GM18951 (cell line): ENCODE measurements at regions not wholly inside any gene's neighbourhood (a gene's known extent, or its start where the extent isn't known, plus 50 kb on each side); places are given as distances from the start of the nearest gene placed in this dataset.

ENCODE experiments used
- POLR2A ChIP-seq: IDR thresholded peaks from 4 replicates; pipeline ENCODE4 v1.6.1; 2011; ENCODE audit warnings: mild to moderate bottlenecking; ENCODE audit not compliant: insufficient read length, insufficient read depth; ENCODE audit errors: extremely low read depth
- in situ Hi-C: fragments of 300-500 bp; cut with MboI; formaldehyde crosslinking; loops from one replicate; pipeline ENCODE4 v1.12.0; 2022; ENCODE audit warnings: low sequenced_read_pairs, mixed read lengths, inconsistent platforms; ENCODE audit not compliant: unreplicated experiment

- no peak for TF ChIP-seq POLR2A
- in situ Hi-C loops = no loop called here
Observed at GRCh38 chr3:159163656-159164055, 361.8 kb downstream of the MFSD1 start.

GRCh38 chr3:159165961-159166360, 364.1 kb downstream of the MFSD1 start:
- no peak for TF ChIP-seq POLR2A
- in situ Hi-C loops = no loop called here

GRCh38 chr3:159166899-159167586, 365.2 kb downstream of the MFSD1 start:
- in situ Hi-C loops = no loop called here
- no peak for TF ChIP-seq POLR2A

DNA sequence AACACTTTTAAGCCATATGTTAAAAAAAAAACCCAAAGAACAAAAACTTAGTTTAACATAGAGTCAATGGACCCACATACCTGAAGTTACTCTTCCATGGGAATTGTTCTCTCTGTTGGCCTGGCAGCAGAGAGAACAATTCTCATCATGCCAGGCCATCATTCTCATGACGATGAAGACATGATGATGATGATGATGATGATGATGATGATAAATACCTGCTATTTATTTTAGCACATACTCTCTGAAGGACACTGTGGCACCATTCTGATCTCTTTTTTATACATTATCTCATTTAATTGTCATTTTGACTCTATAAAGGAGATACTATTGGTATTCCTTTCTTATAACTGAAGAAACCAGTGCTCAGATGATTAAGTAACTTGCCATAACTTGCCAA, 366.9 kb downstream of the MFSD1 start:
- TF ChIP-seq POLR2A = no peak
- in situ Hi-C loops = no loop called here

GRCh38 chr3:159169828-159170227, 368.0 kb downstream of the MFSD1 start:
- in situ Hi-C loops = no loop called here

DNA sequence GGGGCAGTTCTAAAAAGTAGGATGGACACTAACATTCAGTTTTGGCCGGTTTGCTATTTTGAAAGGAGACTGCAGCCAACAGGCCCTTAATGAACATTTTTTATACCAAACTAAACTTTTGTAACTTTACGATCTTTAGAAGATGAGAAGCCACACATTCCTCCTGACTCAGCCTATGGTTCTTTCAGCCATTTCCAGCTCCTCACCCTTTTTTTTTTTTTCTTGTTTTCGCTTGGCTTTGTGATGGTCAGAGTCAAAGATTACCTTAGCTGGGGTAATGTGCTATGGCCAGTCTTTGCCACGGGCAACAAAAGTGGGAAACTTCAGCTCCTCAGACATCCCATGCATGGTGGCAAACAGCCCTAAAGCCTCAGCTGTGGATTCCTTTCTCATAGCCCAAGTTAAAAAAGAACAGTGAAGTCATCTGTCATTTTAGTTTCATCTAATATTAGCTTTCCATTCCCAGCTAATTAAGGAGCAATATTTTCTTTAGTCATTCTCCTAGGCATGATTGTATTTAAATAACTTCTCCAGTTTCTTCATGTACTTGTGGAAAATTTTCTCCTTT, 368.7 kb downstream of the MFSD1 start:
- in situ Hi-C loops = no loop called here
- TF ChIP-seq POLR2A = no peak

More at GRCh38 chr3:159169828-159170227, 368.0 kb downstream of the MFSD1 start:
- TF ChIP-seq POLR2A = no peak

DNA sequence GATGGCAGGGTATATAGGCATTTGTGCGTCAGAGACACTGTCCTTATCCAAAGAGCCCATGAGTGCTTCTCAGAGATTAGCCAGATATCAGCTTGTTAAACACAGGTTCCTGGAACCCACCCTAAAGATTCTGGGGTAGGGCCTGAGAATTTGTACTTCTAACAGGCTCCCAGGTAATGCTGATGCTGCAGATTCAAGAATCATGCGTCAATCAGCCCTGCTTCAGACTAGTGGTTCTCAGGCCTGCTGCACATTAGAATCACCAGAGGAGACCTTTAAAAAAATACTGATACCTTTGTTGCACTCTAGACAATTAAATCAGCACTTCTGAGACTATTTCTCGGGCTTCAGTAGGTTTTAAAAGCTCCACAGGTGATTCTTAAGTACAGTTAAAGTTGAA, 369.5 kb downstream of the MFSD1 start:
- in situ Hi-C loops = no loop called here
- TF ChIP-seq POLR2A = no peak

DNA sequence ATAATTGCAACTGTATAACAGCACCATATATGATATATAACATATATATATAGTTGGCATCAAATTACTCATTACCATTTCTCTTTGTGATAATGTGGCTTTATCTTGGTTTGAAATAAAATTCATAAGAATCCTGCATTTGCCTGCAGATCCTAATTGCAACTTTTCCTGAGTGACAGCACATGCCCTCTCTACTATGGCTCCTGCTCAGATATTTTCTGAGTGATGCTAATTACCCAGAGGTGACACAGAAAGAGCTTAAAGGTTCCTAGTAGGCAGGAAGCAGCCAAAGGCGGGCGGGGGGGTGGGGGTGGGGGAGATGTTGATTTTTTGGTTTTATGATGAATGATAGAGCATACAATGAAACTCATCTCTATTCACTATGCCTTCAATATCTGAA, 370.6 kb downstream of the MFSD1 start:
- TF ChIP-seq POLR2A = no peak
- in situ Hi-C loops = no loop called here

DNA sequence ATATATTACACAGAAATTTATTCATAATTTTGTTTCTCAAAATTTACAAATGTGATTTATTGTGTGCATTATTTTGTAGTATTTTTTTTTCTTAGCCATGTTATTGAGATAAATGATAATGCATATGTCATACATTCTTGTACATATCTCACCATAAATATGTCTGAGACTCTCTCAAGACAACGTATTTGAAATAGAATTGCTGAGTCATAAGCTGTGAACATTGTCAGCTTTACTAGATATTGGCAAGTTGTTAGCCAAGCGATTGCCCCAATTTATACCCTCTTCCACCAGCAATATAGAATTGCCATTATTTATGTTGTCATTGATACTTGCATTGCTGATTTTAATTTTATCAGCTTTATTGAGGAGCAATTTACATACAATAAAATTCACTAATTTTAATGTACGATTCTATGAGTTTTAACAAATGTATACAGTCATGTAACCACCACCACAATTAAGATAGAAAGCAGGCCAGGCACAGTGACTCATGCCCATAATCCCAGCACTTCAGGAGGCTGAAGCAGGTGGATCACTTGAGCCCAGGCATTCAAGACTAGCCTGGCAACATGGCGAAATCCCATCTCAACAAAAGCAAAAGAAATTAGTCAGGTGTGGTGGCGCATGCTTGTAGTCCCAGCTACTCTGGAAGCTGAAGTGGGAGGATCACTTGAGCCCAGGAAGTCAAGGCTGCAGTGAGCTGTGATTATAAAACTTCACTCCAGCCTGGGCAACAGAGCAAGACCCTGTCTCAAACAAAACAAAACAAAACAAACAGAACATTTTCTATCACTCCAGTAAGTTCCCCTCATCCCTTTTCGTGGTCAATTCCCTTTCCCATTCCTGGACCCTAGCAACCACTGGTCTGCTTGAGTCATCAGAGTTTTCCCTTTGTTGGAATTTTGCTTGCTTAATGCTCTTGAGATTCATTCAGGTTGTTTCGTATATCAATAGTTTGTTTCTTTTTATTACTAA, 373.1 kb downstream of the MFSD1 start:
- no peak for TF ChIP-seq POLR2A
- in situ Hi-C loops = no loop called here

DNA sequence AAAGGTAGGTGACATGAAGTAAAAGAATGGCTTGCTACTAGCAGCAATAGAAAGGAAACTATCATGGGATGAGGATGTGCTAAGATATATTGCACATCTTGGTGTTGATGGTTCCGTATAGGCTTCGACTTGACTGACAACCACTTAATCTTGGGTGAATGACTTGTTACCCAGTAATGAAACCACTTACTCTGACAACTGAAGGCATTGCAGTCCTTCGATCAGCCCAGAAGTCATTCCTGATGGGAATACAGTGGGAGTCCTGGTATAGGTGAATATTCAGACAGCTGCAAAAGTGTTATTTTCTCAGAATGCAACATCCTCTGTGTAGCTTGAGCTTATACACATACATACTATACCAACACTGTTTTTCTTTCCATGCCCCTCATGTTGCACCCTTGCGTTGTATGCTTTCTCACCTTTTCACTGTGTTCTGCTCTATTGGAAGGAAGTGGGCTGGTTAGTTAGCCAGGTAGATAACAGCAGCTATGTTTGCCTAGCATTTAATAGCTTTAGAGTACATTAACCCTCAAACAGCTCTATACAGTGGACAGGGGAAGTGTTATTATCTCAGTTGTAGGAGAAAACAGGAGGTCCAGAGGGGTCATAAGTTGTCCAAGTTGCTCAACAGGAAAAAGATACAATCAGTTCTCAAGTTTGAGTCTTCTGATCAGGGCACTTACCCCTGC, 376.5 kb downstream of the MFSD1 start:
- in situ Hi-C loops = no loop called here

DNA sequence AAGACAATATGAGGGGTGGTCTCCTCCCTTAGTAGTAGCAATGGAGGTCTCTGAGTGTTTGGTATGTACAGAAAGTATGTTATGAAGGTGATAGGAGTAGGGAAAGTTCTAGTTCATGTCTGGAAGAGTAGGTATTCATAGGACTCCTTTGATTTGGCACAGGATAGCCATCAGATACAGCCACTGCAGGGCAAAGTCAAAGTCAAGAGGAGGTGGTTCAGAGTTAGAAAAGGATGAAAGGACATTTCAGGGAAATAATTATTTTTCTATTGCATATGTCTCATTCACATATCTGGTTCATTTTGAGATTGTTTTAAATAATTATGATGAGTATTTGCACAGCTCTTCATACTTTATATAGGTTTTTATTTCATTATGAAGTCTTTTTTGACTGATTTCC, 381.1 kb downstream of the MFSD1 start:
- TF ChIP-seq POLR2A = no peak
- in situ Hi-C loops = no loop called here

More for the DNA sequence above, 376.5 kb downstream of the MFSD1 start:
- TF ChIP-seq POLR2A = no peak

DNA sequence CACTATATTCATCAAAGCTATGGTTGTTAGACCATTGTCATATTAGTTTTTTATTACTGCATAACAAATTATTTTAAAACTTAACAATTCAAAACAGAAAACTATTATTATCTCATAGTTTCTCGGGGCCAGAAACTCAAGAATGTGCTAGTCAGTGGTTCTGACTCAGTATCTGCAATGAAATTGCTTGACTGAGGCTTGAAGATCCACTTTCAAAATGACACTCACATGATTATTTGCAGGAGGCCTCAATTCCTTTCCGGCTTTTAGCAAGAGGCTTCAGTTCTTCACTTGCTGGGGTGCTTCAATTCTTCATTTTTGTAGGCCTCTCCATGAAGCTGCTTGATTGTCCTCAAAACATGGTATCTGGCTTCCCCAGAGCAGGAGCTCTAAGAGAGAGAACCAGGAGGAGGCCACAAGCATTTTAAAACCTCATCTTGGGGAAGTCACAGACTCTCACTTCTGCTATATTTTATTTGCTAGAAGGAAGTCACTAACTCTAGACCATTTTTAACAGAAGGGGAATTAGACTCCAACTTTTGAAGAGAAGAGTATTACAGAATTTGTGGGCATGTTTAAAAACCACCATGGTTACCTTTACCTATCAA, 383.7 kb downstream of the MFSD1 start:
- no peak for TF ChIP-seq POLR2A
- in situ Hi-C loops = no loop called here

- in situ Hi-C loops = no loop called here
- TF ChIP-seq POLR2A = no peak
Observed at GRCh38 chr3:159186581-159186980, 384.7 kb downstream of the MFSD1 start.

- in situ Hi-C loops = no loop called here
- TF ChIP-seq POLR2A = no peak
Observed at GRCh38 chr3:159187232-159187631, 385.4 kb downstream of the MFSD1 start.
